Type B pancreatic cell (in vitro differentiated cells): ENCODE measurements at regions not wholly inside any gene's neighbourhood (a gene's known extent, or its start where the extent isn't known, plus 50 kb on each side); places are given as distances from the start of the nearest gene placed in this dataset.

Source experiments
- DNase-seq: peaks from one replicate; pipeline ENCODE4 v3.0.0; 2021; ENCODE audit warnings: mixed read lengths; ENCODE audit not compliant: unreplicated experiment; ENCODE audit errors: extremely low spot score
- H3K27ac Mint-ChIP-seq: 2 replicates; pipeline ENCODE4 v1.8.0; 2021; ENCODE audit warnings: mild to moderate bottlenecking, mixed read lengths
- H3K27me3 Mint-ChIP-seq: 2 replicates; pipeline ENCODE4 v1.8.0; 2021; ENCODE audit warnings: mixed read lengths
- H3K36me3 Mint-ChIP-seq: 2 replicates; pipeline ENCODE4 v1.8.0; 2021; ENCODE audit warnings: mixed read lengths
- H3K4me1 Mint-ChIP-seq: one replicate; pipeline ENCODE4 v1.8.0; 2021; ENCODE audit warnings: mixed read lengths; ENCODE audit not compliant: unreplicated experiment
- H3K4me3 Mint-ChIP-seq: 2 replicates; pipeline ENCODE4 v1.8.0; 2021; ENCODE audit warnings: mild to moderate bottlenecking, mixed read lengths
- H3K9me3 Mint-ChIP-seq: 2 replicates; pipeline ENCODE4 v1.8.0; 2021; ENCODE audit warnings: mixed read lengths
- CTCF ChIP-seq: fragments of 200-600 bp; sonication (generic); conservative IDR thresholded peaks from 2 replicates; pipeline ENCODE4 v1.5.0; 2021; ENCODE audit warnings: antibody characterized with exemption, mild to moderate bottlenecking

DNA sequence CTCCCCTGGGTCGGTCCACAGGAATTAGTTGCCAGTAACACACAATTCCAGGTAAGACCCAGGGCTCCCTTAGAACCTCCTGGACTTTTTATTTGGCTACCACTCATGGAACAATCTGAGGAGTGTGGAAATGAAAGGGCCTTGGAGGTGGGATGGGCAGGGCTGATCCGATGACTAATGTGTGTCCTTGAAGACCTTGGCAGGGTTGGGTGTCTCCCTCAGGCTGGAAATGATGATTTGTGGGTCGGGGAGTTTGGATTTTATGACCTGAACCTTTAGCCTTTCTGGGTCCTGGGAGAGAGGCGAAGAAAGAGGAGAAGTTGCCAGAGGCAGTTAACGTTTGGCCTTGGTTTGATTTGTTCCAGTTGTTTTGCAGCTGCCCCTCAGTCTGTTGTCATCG is 425.0 kb downstream of the MID1IP1 start:
- H3K4me1 Mint-ChIP-seq: peaks cover 19% of the 10 kb centered on the region
- H3K4me3 Mint-ChIP-seq: no peak overlapping the region
- peaks cover 2% of the 10 kb centered on the region for H3K9me3 Mint-ChIP-seq

DNA sequence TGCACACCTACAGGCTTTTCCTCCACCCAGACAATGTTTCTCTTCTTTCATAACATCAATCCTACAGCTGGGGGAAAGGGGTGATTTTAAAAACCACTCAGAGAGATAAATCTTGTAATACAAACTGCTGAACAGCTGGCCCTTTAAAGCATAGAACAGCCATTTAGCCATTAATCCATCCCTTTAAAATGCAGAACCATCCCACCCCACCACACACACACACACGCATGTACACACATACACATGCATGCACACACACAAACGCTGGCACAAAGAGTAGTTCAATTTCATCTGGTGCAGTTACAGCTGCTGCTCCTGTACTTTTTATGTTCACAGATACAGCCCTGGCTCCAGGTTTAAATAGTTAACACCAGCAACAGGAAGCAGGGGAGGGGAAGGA is 426.1 kb downstream of the MID1IP1 start:
- H3K9me3 Mint-ChIP-seq: peaks cover 5% of the 10 kb centered on the region
- no peak for TF ChIP-seq CTCF
- H3K4me3 Mint-ChIP-seq: no peak overlapping the region
- H3K36me3 Mint-ChIP-seq: no peaks in the 10 kb centered on the region
- DNase-seq: no peak
- H3K27me3 Mint-ChIP-seq: no peaks in the 10 kb centered on the region
- H3K27ac Mint-ChIP-seq: peak overlapping the region; percentile 43
- peaks cover 19% of the 10 kb centered on the region for H3K4me1 Mint-ChIP-seq

More for the DNA sequence above, 425.0 kb downstream of the MID1IP1 start:
- Mint-ChIP-seq H3K27ac (no peak overlapping the region), H3K27me3 (no peaks in the 10 kb centered on the region), H3K36me3 (no peaks in the 10 kb centered on the region)
- DNase-seq: no peak
- no peak for TF ChIP-seq CTCF

DNA sequence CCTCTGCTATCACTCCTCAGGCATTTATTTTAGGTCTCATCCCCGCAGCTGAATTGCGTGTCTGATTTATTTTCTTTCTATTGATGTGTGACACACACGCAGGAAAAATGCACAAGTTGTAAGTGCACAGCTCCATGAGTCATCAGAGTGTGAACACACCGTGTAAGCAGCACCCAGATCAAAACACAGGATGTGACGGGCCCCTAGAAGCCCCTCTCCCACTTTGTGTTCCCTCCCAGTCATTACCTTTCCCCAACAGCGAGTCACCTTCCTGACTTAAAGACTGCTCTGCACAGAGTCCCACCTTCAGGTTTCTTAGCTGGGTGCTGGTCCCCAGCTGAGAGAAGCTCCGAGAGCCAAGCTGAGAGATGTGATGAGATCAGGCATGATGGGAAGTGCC is 436.7 kb downstream of the MID1IP1 start:
- Mint-ChIP-seq H3K4me3 (no peak overlapping the region), H3K9me3 (no peaks in the 10 kb centered on the region), H3K27me3 (no peaks in the 10 kb centered on the region), H3K27ac (no peak overlapping the region), H3K36me3 (no peaks in the 10 kb centered on the region), H3K4me1 (no peaks in the 10 kb centered on the region)
- no peak for DNase-seq
- no peak for TF ChIP-seq CTCF

DNA sequence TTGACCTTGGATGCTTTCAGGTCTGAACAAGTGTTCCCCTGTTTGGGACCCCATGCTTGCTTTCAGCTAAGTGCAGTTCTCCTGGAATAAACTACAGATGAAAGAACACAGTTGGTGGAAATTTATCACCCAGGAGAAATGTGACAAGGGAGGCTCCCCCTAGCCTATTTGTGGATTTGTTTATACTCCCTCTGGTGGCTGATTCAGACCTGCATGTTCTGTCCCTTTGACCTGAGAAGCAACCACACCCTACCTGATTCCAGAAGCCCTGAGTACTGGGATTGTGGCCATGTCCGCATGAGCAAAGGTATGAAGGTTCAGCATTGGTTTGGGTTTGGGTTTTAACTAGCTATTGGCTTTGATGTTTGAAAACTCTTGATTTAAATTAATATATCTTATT is 440.9 kb downstream of the MID1IP1 start:
- H3K27ac Mint-ChIP-seq: no peak overlapping the region
- peaks cover 6% of the 10 kb centered on the region for H3K9me3 Mint-ChIP-seq
- H3K36me3 Mint-ChIP-seq: no peaks in the 10 kb centered on the region
- H3K27me3 Mint-ChIP-seq: no peaks in the 10 kb centered on the region
- H3K4me1 Mint-ChIP-seq: no peaks in the 10 kb centered on the region
- no peak for DNase-seq
- TF ChIP-seq CTCF: peak; percentile 62
- H3K4me3 Mint-ChIP-seq: no peak overlapping the region

DNA sequence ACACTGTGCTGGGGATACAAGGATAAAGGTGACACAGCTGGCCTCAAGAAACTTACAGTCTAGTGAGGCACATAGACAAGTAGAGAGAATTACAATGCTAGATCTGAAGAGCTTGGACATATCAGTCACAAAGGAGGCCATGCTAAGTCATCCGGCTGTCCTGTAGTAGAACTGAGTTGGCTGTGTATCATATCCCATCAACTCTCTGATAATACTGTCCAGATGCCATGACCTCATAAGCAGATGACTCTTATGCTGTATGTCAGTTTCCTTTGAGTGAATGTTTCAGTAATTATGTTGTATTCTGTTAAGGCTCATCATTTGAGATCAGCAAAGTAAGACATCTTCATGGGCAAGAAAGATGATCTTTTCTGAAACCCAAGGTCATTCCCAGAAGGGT is 442.9 kb downstream of the MID1IP1 start:
- H3K4me3 Mint-ChIP-seq: no peak overlapping the region
- H3K9me3 Mint-ChIP-seq: peaks cover 6% of the 10 kb centered on the region
- no peaks in the 10 kb centered on the region for H3K27me3 Mint-ChIP-seq
- H3K36me3 Mint-ChIP-seq: no peaks in the 10 kb centered on the region
- no peak overlapping the region for H3K27ac Mint-ChIP-seq
- no peak for TF ChIP-seq CTCF
- DNase-seq: no peak
- no peaks in the 10 kb centered on the region for H3K4me1 Mint-ChIP-seq

DNA sequence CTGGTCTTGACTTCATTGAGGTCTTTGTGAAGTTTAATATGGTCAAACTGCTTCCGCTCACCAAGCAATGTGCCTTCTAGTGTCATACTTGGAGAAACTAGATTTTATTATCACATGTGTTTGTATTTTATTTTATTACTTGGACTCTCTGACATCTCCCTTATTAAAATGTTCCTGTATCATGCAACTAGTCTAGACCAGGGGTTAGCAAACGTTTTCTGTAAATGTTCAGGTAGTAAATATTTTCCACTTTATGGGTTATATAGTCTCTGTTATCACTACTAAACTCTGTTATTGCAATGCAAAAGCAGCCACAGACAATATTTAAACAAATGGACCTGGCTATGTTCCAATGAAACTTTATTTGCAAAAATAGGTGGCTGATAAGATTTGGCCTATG is 443.8 kb downstream of the MID1IP1 start:
- DNase-seq: no peak
- Mint-ChIP-seq H3K4me3 (no peak overlapping the region), H3K27me3 (no peaks in the 10 kb centered on the region), H3K27ac (no peak overlapping the region), H3K9me3 (peaks cover 6% of the 10 kb centered on the region), H3K4me1 (no peaks in the 10 kb centered on the region), H3K36me3 (no peaks in the 10 kb centered on the region)
- no peak for TF ChIP-seq CTCF
